Daoy (cell line): ENCODE measurements at regions not wholly inside any gene's neighbourhood (a gene's known extent, or its start where the extent isn't known, plus 50 kb on each side); places are given as distances from the start of the nearest gene placed in this dataset.
"Not testable (repeated sequence)": the region's sequence is repeated elsewhere in the genome, so short reads cannot be mapped to it uniquely, and the experiment has no call there.

Experiments
- DNase-seq: peaks from one replicate; pipeline ENCODE4 v3.0.0-alpha.2; 2015; ENCODE audit warnings: low read depth

DNA sequence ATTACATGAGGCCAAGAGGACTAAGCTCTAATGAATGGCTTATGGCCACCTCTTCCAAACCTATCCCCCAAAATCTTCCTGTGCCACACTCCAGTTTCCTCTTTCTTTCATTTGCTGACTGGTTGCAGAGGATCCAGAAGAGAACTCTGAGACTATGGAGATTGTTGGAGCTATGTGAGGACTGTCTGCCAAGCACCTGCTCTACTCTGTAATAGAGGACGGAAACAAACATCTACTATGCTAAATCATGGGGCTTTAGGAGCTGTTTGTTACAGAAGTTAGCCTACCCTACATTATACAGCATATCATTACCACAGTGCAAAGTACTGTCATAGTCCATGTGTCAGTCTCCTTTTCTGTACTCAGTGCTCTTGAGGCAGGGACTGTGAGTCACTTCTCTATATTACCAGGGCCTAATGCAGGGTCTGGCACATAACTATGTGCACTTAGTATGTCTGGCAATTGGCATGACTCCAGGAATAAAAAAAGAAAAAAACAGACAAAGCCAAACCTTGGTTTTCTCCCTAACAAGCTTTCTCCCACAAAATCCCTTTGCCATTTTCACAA, 95.1 kb downstream of the RPAP3 start:
- no peak for DNase-seq

GRCh38 chr12:47609806-47610205, 96.0 kb downstream of the RPAP3 start:
- no peak for DNase-seq

GRCh38 chr12:47608671-47609070, 97.2 kb downstream of the RPAP3 start:
- DNase-seq = not testable (repeated sequence)

- no peak for DNase-seq
Measured at GRCh38 chr12:47604221-47604873, 101.5 kb downstream of the RPAP3 start.

DNA sequence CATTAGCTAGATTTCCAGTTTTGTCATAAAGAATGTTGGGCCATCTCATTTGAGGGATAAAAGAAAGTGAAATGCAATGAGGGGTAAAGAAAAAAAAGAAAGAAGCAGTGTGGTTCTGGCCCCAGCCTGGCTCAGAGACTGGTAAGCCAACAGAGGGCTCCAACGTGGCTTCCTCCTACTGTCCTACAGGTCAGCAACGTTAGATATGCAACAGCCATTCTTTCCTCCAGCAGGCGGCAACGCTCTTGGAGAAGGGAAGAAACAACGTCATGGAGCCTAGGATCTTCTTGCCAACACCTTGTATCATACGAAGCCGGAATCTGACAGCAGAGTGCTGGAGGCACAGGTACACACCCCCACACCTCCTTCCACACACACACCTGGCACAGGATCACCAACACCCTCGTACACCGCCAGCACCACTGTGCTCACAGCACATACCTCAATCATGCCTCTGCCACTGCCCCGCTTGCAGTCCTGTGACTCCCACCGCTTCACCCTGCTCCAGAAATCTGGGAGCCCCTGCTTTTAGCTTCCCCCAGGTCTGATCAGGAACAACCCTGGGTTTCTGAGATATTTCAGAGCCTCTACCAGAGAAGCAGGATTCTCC, 102.8 kb downstream of the RPAP3 start:
- DNase-seq = no peak

GRCh38 chr12:47602325-47602724, 103.5 kb downstream of the RPAP3 start:
- DNase-seq = no peak

- DNase-seq = no peak
Measured at GRCh38 chr12:47601071-47601470, 104.8 kb downstream of the RPAP3 start.

- no peak for DNase-seq
Measured at GRCh38 chr12:47591795-47592194, 114.0 kb downstream of the RPAP3 start.

DNA sequence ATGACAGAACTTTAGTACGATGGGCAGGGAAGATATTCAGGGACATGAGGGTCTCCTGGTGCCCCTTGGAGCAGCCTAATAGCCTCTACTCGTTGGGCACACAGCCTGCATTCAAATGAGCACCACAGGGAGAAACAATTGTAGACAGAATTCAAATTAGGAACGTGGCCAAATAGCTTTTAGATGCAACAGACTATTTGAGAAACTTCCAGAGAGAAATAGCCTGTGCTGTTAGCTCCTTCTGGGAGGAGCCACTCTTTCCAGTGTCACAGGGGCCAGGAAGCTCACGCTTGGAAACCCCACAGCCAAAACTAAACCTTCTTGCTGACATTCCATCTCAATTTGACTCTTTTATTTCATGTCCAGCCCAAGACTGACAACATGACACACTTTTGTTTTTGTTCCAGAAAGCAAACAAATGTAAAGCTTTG, 114.5 kb downstream of the RPAP3 start:
- no peak for DNase-seq

DNA sequence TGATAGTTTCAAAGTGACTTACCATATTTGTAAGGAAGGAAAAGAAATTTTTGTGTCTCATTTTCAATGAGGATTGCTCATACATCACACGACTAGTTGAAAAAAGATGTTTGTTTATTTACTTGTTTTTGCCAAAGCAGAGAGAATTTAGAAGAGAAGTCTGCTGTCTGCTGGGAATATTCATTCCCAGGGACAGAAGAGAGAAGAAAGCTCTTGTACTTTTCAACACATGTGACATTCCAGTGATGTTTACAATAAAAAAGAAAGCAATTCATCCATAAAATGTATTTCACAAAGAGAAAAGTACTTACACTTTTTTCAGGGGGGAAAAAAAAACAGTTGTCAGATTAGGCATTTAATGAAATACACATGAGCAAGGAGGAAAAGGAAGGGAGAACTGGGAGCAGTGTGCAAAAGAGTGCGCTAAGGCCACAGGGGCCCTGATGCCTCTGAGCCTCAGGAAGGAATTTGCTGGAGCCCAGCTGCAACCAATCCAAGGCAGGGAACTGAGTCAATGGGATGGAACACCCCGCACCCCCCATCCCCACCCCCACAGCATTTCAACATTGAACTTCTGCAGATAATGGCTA, 115.0 kb downstream of the RPAP3 start:
- no peak for DNase-seq

GRCh38 chr12:47586952-47587669, 118.7 kb downstream of the RPAP3 start:
- no peak for DNase-seq

DNA sequence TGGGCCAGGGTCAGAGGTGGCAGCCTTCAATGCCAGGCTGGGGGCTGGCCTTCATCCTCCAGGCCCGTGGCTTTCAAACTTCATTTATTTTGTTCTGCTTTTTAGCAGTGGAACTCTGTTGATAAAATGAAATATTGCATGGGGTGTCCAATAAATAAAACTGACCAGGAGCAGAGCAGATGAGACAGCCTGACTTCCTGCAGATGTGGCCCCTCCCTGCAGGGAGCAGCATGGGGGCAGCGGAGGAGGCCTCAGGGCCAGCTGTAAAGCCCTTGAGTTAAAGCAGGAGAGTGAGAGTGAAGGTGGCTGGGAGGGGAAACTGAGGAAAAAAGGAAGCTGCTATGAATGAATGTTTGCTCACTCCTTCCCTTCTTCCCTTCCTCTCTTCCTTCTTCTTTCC, 120.3 kb downstream of the RPAP3 start:
- DNase-seq = no peak

DNA sequence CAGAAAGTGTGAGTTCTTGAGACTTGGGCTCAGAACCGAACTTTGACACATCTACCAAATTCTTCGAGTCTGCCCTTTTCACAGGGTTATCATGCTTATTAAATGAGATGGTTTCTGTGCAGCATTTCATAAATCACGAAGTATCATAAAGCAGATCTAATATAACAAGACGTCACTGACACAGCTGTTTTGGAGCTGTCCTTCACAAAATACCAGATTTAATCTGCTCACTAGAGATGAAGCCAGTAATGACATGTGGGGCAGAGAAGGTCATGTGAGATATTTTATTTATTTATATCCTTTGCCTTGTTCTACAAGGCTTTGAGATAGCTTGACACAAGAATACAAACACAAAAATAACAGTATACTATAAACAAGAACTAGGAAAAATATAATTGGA, 127.0 kb downstream of the RPAP3 start:
- no peak for DNase-seq

- no peak for DNase-seq
Measured at GRCh38 chr12:47577206-47577989, 128.4 kb downstream of the RPAP3 start.

DNA sequence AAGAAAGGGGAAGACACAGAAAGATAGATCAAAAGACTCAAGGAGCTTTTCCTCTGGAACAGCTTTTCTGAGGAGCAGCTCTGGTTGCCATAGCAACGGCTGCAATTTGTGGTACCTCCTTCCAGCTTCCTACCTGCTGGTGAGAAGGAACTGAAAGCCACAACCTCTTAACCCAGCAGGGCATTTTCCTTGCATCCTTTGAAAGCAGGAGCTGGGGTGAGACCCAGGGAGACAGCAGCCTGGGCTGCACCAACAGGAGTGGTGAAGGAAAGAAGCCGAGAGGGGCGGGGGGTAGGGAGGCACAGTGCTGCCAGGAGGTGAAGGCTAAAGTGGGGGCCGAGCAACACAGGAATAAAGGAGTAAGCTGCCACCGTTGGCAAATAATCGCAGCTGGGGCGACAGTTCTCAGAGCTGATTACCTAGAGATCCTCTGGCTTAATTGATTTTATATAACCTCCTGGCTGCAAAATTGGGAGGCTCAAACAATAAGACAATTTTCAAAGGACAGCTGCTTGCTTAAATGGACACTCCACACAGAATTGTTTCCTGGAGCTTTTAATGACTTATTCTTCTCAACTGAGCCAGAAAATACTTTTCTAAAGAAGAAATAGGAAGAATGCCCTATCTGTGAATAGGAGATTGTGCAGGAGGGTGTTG, 129.4 kb downstream of the RPAP3 start:
- DNase-seq = no peak

DNA sequence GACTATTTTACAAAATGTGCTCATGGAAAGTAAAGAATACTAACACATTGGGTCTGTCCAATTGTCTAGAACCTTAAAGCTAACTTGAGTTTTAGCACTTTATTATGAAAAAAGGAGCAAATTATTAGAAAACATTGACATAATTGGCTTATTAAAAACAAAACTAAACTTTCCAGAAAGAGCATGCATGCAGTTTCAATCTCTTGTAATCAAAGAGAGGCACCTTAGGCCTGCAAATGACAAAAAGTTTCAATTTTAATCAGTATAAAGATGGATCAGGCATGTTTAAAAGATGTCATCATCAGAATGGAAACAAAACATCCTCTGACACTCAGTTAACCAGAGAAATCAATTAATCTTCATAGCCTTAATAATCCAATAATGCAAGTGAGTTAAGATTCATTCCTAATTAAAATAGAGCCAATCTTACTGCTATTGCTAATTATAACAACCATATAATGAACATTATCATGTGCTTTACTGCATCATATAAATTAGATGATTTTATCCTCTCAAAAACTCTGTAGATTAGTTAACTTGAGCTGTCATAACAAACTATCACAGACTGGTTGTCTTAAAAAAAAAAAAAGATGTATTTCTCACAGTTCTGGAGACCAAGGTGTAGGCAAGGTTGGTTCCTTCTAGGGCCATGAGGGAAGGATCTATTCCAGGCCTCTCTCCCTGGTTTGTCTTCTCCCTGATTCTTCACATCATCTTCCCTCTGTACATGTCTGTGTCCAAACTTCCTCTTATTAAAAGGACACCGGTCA, 131.4 kb downstream of the RPAP3 start:
- no peak for DNase-seq

DNA sequence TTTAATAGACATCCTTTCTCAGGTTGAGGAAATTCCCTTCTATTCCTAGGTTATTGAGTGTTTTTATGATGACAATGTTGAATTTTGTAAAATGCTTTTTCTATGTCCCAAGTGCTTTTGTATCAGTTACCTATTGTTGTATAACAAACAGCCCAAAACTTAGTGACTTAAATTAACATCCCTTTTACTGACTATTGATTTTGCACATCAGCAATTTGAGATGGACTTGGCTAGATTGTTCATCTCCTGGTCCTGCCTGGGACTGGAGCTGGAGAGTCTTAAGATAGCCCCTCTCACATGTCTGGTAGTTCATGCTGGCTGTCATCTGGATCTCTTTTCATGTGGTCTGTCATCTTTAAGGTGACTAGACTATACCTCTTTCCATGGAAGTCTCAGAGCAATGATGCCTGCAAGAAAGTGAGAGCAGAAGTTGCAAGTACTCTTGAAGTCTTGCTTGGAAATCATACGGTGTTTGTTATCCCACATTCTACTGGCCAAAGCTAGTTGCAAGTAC, 132.6 kb downstream of the RPAP3 start:
- no peak for DNase-seq

DNA sequence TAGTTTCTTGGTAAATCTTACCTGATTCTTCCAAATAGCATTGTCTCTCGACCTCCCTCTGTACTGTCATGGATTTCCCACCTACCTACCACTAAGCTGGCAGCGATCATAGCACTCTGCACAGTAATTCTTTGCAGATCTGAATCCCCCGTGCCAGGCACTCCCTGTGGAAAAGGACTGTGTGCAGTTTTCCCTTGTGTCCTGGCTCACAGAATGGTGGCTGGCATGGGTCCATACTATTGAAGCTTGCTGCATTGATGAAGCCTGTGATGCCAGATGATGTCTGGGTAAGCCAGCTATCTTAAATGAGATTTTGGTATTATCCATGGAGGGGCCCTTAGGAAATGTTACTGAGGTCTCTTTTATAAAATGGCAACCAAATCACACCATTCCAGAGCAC, 135.7 kb downstream of the RPAP3 start:
- no peak for DNase-seq

GRCh38 chr12:47562201-47562600, 143.6 kb downstream of the RPAP3 start:
- no peak for DNase-seq

DNA sequence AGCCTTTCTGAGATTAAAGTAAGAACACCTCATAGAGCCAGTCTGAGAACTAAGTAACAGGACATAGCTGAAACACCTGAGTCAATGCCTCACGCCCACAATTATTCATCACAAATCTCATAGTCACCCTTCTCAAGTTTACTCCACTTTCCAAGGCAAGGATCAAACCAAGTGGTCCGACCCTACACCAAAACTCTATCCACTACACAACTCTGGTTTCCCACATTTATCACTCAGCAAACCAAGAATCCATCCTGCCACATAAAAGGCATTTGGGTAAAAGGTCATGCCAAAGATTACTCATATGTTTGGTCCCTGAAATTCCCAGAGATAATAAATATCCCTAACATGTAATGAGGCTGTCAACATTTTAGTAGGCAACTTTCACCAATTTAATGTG, 144.1 kb downstream of the RPAP3 start:
- peak; percentile 62 for DNase-seq
